PC-3 (cell line): ENCODE measurements at regions not wholly inside any gene's neighbourhood (a gene's known extent, or its start where the extent isn't known, plus 50 kb on each side); places are given as distances from the start of the nearest gene placed in this dataset.

Experiments
- ATAC-seq: fragments of 200-7000 bp; cut with Tn5 transposase; 2 replicates; pipeline ENCODE4 v1.9.1; 2020; ENCODE audit warnings: mild to moderate bottlenecking, moderate library complexity
- BruUV-seq: library from RNA; stranded (reverse); fragments of 400-500 nt; replicated peaks from 2 replicates; lab custom pipeline; 2021; lab: Mats Ljungman, UMichigan
- CTCF ChIA-PET: fragments of 300-600 bp; sonication (Branson Sonifier 250); formaldehyde crosslinking; loops from one replicate; lab custom pipeline; 2022; ENCODE audit warnings: antibody characterized with exemption; lab: Charles Lee
- POLR2A ChIA-PET: fragments of 300-600 bp; sonication (Branson Sonifier 250); formaldehyde crosslinking; loops from one replicate; lab custom pipeline; 2022; ENCODE audit warnings: antibody characterized with exemption; ENCODE audit not compliant: unreplicated experiment; lab: Charles Lee
- DNase-seq: peaks from one replicate; pipeline ENCODE4 v3.0.0-alpha.2; 2015
- H2AFZ ChIP-seq: fragments of 300-600 bp; sonication (generic); 2 replicates; pipeline ENCODE4 v1.6.0; 2016; ENCODE audit warnings: antibody characterized with exemption, low read length
- H3F3A ChIP-seq: fragments of 300-600 bp; sonication (generic); one replicate; pipeline ENCODE4 v1.6.0; 2017; ENCODE audit warnings: antibody characterized with exemption, low read length, control low read depth, mild to moderate bottlenecking; ENCODE audit not compliant: unreplicated experiment
- H3K27ac ChIP-seq: fragments of 300-600 bp; sonication (generic); 2 replicates; pipeline ENCODE4 v1.5.1; 2016; ENCODE audit warnings: mild to moderate bottlenecking, low read length
- H3K27me3 ChIP-seq: fragments of 300-600 bp; sonication (generic); 2 replicates; pipeline ENCODE4 v1.6.1; 2016; ENCODE audit warnings: low read length, mixed read lengths
- H3K36me3 ChIP-seq: fragments of 300-600 bp; sonication (generic); 2 replicates; pipeline ENCODE4 v1.6.1; 2016; ENCODE audit warnings: low read depth, mixed run types, low read length, mixed read lengths
- H3K4me1 ChIP-seq: fragments of 300-600 bp; sonication (generic); 2 replicates; pipeline ENCODE4 v1.5.1; 2016; ENCODE audit warnings: low read length; ENCODE audit not compliant: insufficient read depth
- H3K4me2 ChIP-seq: fragments of 300-600 bp; sonication (generic); 2 replicates; pipeline ENCODE4 v1.6.0; 2016; ENCODE audit warnings: low read length
- H3K4me3 ChIP-seq: fragments of 300-600 bp; sonication (generic); 2 replicates; pipeline ENCODE4 v1.5.1; 2016; ENCODE audit warnings: mild to moderate bottlenecking, low read length, mixed read lengths
- H3K79me2 ChIP-seq: fragments of 300-600 bp; sonication (generic); 2 replicates; pipeline ENCODE4 v1.6.1; 2017; ENCODE audit warnings: low read length, mixed read lengths
- H3K9ac ChIP-seq: fragments of 300-600 bp; sonication (generic); 2 replicates; pipeline ENCODE4 v1.6.0; 2016; ENCODE audit warnings: mild to moderate bottlenecking, low read length
- H3K9me2 ChIP-seq: fragments of 300-600 bp; sonication (generic); replicated peaks from 2 replicates; pipeline ENCODE4 v1.6.1; 2016; ENCODE audit warnings: mixed run types, low read length, mixed read lengths
- H3K9me3 ChIP-seq: fragments of 300-600 bp; sonication (generic); 2 replicates; pipeline ENCODE4 v1.6.1; 2016; ENCODE audit warnings: low read length, mixed read lengths
- H4K20me1 ChIP-seq: fragments of 300-600 bp; sonication (generic); 2 replicates; pipeline ENCODE4 v1.6.1; 2016; ENCODE audit warnings: low read length, mixed read lengths
- CTCF ChIP-seq: fragments of 300-600 bp; sonication (generic); conservative IDR thresholded peaks from 2 replicates; pipeline ENCODE4 v1.5.1; 2017; ENCODE audit warnings: antibody characterized with exemption, low read depth, mild to moderate bottlenecking, low read length
- EZH2 ChIP-seq: fragments of 300-600 bp; sonication (generic); IDR thresholded peaks from one replicate; pipeline ENCODE4 v1.6.1; 2017; ENCODE audit warnings: antibody characterized with exemption, mild to moderate bottlenecking, low read length; ENCODE audit not compliant: unreplicated experiment
- EZH2phosphoT487 ChIP-seq: fragments of 300-600 bp; sonication (generic); IDR thresholded peaks from 2 replicates; pipeline ENCODE4 v1.6.1; 2018; ENCODE audit warnings: mild to moderate bottlenecking, antibody characterized with exemption, low read length, borderline replicate concordance
- intact Hi-C: fragments of 100-400 bp; cut with micrococcal nuclease; formaldehyde crosslinking; loops from 2 replicates; pipeline ENCODE4 v1.9.0; 2023

GRCh38 chr4:29276150-29276549 is 1444.0 kb upstream of the PCDH7 start:
- H3K4me3 ChIP-seq = no peak overlapping the region
- no peaks in the 10 kb centered on the region for H3K9me3 ChIP-seq
- H3K27me3 ChIP-seq = no peaks in the 10 kb centered on the region
- peaks cover 9% of the 10 kb centered on the region for H3F3A ChIP-seq
- TF ChIP-seq EZH2 = no peak
- TF ChIP-seq EZH2phosphoT487 = no peak
- no peak for TF ChIP-seq CTCF
- CTCF ChIA-PET = no interaction called here
- H3K4me2 ChIP-seq = no peak overlapping the region
- H3K9me2 ChIP-seq = no peaks in the 10 kb centered on the region
- H3K9ac ChIP-seq = 0 out of 2 replicates have a peak overlapping the region, but pooled peaks have one; percentile 17
- no peak overlapping the region for H2AFZ ChIP-seq
- no peaks in the 10 kb centered on the region for H4K20me1 ChIP-seq
- ATAC-seq (peak; percentile 85), DNase-seq (peak; percentile 63)
- H3K27ac ChIP-seq = peak overlapping the region; percentile 97
- BruUV-seq = no TSS peak
- intact Hi-C loops = loop anchor here (1.0 to 10.0 kb wide), 3 partner anchors 41 to 191 kb away; no protein-coding TSS in a partner anchor
- POLR2A ChIA-PET = no interaction called here
- H3K4me1 ChIP-seq = peaks cover 36% of the 10 kb centered on the region
- H3K79me2 ChIP-seq = no peaks in the 10 kb centered on the region
- H3K36me3 ChIP-seq = no peaks in the 10 kb centered on the region

- Histone ChIP-seq H3K79me2 (no peaks in the 10 kb centered on the region), H3K27ac (peak overlapping the region; percentile 97), H4K20me1 (no peaks in the 10 kb centered on the region), H3K9ac (peak overlapping the region; percentile 58), H3K9me2 (no peaks in the 10 kb centered on the region), H2AFZ (peak overlapping the region; percentile 36; the same call in 1 of the 2 replicates), H3K9me3 (no peaks in the 10 kb centered on the region), H3K4me1 (peaks cover 36% of the 10 kb centered on the region), H3F3A (peaks cover 9% of the 10 kb centered on the region), H3K36me3 (no peaks in the 10 kb centered on the region), H3K27me3 (no peaks in the 10 kb centered on the region), H3K4me2 (peak overlapping the region; percentile 51), H3K4me3 (no peak overlapping the region)
- TF ChIP-seq EZH2 (no peak), EZH2phosphoT487 (no peak), CTCF (no peak)
- intact Hi-C loops = loop anchor here (5.0 to 10.0 kb wide), 2 partner anchors 40 to 193 kb away; no protein-coding TSS in a partner anchor
- BruUV-seq = no TSS peak
- ATAC-seq = peak; percentile 54
- POLR2A ChIA-PET = interaction anchor here (0.6 kb wide), 1 partner anchor 398 kb away, joined by 4 read pairs; no protein-coding TSS in a partner anchor
- peak; percentile 75 for DNase-seq
- CTCF ChIA-PET = no interaction called here
Measured at GRCh38 chr4:29277381-29277780, 1442.8 kb upstream of the PCDH7 start.

- CTCF ChIA-PET = no interaction called here
- H3K9ac ChIP-seq = no peak overlapping the region
- DNase-seq (peak; percentile 68), ATAC-seq (peak; percentile 72)
- no peaks in the 10 kb centered on the region for H3K79me2 ChIP-seq
- H3K36me3 ChIP-seq = no peaks in the 10 kb centered on the region
- peaks cover 36% of the 10 kb centered on the region for H3K4me1 ChIP-seq
- no peak for TF ChIP-seq CTCF
- H3F3A ChIP-seq = peaks cover 9% of the 10 kb centered on the region
- POLR2A ChIA-PET = interaction anchor here (0.6 kb wide), 1 partner anchor 264 kb away, joined by 5 read pairs; no protein-coding TSS in a partner anchor
- peak overlapping the region; percentile 97 for H3K27ac ChIP-seq
- H3K9me3 ChIP-seq = no peaks in the 10 kb centered on the region
- H3K27me3 ChIP-seq = no peaks in the 10 kb centered on the region
- intact Hi-C loops = loop anchor here (5.0 to 10.0 kb wide), 2 partner anchors 39 to 194 kb away; no protein-coding TSS in a partner anchor
- H3K9me2 ChIP-seq = no peaks in the 10 kb centered on the region
- H4K20me1 ChIP-seq = no peaks in the 10 kb centered on the region
- peak overlapping the region; percentile 55; the same call in 1 of the 2 replicates for H2AFZ ChIP-seq
- BruUV-seq = no TSS peak
- H3K4me2 ChIP-seq = peak overlapping the region; percentile 51
- H3K4me3 ChIP-seq = 0 out of 2 replicates have a peak overlapping the region, but pooled peaks have one; percentile 4
Measured at GRCh38 chr4:29278585-29278984, 1441.6 kb upstream of the PCDH7 start.
